HG03066 (cell line): ENCODE measurements at regions not wholly inside any gene's neighbourhood (a gene's known extent, or its start where the extent isn't known, plus 50 kb on each side); places are given as distances from the start of the nearest gene placed in this dataset.
"Not testable (repeated sequence)": the region's sequence is repeated elsewhere in the genome, so short reads cannot be mapped to it uniquely, and the experiment has no call there.

Experiments
- ATAC-seq: cut with Tn5 transposase; IDR thresholded peaks from one replicate; pipeline ENCODE4 v1.9.1; 2021; ENCODE audit warnings: low read depth; ENCODE audit not compliant: unreplicated experiment

DNA sequence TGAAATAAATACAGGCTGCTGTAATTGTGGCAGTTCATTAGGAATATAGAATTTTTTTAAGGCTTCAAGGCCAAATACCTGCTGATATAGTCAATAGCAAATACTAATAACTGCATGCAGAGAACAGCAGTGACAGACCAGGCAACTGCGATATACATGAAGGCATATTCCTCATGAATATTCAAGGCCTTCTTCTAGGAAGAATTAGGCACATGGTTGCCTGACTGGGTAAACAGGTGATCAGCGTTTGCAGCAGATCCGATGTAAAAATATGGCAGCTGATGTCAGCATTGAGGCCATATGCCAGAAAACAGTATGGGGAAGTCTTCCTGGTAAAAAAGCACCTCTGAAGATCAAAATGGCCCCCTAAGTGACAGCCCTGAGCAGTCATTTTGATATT lies 629.7 kb downstream of the UQCRFS1 start:
- ATAC-seq: no peak

DNA sequence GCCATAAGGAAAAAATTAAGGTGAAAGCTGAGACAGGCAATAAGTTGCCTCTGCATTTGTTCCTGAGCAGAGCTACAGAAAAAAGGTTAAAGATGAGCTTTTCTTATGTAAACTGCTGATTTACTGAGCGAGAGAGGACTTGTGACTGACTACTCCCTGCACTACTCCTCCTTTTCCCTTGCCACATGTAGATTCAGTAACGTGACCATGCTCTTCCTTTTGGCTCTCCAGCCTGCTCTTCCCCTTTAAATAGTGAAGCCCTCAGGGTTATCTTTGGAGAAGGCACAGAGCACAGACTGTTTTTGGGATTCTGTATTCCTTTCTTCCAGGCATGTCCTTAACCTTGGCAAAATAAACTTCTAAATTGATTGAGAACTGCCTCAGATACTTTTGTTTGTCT lies 630.2 kb downstream of the UQCRFS1 start:
- ATAC-seq: no peak

DNA sequence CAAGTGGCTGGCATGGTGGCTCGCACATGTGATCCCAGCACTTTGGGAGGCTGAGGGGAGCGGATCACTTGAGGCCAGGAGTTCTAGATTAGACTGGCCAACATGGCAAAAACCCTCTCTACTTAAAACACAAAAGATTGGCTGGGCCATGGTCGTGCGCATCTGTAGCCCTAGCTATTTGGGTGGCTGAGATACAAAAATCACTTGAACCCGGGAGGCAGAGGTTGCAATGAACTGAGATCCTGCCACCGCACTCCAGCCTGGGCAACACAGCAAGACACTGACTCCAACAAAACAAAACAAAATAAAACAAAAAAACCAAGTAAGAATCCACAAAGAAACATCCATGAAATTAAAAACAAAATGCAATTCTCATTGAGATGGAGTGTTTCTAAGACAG lies 630.6 kb downstream of the UQCRFS1 start:
- no peak for ATAC-seq

DNA sequence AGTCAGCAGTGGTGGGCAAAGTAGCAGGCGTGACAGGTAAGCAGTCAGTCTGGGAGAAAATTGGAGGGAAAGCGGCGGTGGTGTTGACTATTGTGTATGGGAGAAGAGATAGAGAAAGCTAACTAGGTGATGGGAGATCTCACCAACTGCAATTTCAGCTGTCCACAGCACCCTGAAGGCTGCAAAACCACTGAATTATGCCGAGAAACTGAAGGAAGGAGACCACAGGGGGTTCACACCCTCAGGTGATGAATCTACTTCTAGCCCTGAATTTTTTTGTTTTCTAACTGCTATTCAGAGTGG lies 631.5 kb downstream of the UQCRFS1 start:
- no peak for ATAC-seq

DNA sequence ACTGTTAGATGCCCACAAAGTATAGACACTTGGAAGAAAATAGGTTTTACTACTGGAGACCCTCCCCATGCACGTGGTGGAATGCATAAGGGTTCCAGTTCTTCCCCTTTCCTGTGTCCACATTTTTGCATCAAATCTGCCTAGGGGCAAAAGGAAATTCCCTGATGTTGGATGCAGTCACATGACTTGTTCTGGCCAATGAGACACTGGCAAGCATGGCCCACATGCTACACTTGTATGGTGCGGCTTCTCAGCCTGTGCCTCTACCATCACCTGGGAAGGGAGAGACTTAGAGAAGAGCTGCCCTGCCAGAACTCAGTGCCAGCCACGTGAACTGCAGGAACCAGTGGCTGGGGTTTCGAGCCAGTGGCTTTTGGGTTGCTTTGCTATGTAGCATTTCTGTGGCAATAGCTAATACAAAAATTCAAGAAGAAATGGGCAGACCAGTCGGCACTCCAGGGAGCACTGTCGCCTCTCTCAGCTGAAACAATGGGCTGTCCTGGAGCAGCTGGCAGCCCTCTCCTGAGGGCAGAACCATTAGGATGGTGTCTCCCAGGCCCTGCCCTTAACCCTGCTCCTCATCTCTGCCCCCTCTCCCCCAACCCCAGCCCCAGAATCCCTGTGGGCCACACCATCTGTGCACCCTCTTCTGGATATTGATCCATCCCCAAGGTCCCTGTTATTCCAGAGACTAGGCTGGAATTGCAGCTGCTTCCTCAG lies 634.0 kb downstream of the UQCRFS1 start:
- no peak for ATAC-seq

DNA sequence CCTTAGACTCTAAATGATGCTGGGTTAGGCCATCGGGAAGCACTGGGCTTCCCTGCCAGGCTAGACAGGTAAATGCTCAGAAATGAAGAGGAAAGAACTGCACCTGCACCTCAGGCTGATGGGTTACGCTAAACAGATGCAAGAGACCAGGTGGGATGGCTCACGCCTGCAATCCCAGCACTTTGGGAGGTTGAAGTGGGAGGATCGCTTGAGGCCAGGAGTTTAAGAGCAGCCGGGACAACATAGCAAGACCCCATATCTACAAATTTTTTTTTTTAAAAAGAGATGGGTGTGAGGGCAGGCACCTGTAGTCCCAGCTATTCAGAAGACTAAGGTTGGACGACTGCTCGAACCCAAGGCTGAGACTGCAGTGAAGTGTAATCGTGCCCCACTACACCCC lies 634.7 kb downstream of the UQCRFS1 start:
- ATAC-seq: no peak

DNA sequence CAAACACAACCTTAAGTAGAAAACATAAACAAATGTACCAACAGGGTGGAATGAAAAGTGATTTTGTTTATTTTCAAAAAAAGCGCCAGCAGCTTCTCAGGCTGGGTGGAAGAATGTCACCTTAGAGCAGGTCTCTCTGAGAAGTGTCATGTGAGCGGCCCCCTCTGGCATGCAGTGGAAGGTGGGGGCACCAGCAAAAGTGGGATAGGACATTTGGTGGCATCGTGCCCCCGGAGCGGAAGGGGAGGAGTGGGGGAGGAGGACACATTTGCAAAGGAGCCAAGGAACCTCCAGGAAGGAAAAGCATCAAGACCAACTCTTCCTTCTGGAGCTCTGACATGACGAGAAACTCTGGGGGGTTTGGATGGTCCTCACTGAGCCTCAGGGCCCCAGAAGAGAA lies 635.3 kb downstream of the UQCRFS1 start:
- no peak for ATAC-seq

DNA sequence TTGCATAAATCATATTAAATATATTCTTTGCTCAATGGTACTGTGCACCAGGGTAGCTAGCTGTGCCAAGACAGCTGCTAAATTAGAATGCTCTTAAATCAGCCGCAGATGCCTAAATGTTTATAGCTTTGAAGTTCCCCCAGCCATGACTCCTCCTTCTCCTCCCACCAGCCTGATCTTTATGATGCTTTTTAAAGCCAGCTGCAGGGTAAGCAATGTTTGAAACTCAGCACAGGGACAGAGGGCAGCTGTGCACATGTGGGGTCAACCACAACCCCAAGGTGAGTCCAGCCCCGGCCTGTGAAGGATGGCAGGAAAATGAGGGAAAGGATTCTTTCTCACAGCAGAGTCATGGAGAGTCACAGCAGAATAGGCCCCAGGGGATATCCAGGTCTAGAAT lies 635.7 kb downstream of the UQCRFS1 start:
- no peak for ATAC-seq

DNA sequence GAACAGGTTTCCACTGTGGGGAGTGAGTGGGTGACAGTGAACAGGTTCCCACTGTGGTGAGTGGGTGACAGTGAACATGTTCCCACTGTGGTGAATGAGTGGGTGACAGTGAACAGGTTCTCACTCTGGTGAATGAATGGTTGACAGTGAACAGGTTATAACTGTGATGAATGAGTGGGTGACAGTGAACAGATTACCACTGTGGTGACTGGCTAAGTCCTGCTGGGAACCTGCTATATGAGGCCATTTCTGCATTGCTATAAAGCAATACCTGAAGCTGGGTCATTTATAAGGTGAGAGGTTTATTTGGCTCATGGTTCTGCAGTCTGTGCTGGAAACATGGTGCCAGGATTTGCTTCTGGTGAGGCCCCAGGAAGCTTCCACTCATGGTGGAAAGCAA lies 637.1 kb downstream of the UQCRFS1 start:
- ATAC-seq: no peak

DNA sequence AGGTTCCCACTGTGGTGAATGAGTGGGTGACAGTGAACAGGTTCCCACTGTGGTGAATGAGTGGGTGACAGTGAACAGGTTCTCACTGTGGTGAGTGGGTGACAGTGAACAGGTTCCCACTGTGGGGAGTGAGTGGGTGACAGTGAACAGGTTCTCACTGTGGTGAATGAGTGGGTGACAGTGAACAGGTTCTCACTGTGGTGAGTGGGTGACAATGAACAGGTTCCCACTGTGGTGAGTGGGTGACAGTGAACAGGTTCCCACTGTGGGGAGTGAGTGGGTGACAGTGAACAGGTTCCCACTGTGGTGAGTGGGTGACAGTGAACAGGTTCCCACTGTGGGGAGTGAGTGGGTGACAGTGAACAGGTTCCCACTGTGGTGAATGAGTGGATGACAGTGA lies 637.6 kb downstream of the UQCRFS1 start:
- not testable (repeated sequence) for ATAC-seq

DNA sequence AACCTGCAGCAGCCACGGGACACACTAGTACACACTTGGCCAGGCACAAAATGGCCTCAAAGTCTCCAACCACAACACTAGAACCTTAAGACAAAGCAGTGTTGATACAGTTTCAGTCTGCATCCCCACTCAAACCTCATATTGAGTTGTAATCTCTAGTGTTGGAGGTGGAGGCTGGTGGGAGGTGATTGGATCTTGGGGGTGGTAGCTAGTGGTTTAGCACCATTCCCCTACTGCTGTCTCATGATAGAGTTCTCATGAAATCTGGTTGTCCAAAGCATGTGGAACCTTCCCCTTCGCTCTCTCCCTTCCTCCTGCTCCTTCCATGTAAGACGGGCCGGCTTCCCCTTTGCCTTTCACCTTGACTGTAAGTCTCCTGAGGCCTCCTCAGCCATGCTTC lies 638.7 kb downstream of the UQCRFS1 start:
- ATAC-seq: no peak

DNA sequence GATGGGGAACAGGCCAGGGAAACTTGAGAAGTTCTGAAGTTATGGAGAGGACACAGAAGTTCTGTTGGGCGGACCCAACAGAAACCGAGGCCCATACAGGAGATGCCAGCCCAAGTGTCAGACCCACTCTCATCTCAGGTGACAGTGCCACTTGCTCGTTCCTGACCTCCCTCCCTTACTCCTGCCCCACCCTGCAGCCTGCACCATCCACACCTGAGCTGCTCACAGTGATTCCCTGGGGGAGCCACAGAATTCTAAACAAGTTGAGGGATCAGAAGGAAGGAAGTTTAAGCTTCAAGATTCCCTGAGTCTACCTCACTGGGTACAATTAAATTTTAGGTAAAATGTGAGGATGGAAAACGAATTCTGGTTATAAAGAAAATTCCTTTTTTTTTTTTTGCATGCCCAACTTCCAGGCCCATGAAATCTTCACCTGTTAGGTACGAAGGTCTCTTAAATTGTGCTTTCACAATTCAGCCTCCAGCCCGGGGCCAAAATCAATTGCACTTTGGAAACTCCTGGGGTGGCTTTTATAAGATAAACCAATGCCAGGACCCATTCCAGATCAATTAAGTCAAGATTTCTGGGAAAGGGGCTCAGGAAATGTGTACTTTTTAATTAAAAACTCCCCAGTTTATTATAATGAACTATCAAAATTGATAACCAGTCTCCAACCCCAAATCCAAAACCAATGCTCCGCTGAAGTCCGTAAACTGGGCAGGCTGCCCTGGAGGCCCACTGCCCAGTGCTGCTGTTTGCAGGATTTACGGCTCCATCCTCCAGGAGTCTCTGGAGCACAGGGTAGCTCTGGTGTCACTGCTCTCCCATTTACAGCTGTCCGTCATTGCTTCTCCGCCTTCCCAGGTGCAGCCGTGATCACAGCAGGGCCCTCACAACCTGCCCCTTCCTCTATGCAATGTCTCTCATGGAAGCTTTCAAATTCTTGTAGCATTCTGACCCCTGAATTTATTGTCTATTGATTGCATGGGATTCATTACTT lies 643.5 kb downstream of the UQCRFS1 start:
- ATAC-seq: no peak

DNA sequence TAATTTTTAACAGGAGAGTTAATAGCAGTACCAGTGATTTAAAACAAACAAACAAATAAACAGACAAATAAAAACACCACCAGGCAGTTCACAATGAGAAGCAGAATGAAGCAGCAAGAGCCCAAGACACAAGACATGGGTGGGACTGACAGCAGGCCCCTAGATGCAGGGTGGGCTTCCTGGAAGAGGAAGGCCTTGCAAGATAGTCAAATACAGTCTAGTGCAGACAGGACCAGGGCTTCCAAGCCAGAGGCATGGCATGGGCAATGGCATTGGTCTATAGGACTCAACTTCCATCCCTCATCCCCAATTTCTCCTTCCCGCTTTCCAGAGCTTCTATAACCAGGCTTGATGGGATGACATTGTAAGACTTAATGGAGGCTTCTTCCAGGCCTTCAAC lies 645.1 kb downstream of the UQCRFS1 start:
- ATAC-seq: no peak

DNA sequence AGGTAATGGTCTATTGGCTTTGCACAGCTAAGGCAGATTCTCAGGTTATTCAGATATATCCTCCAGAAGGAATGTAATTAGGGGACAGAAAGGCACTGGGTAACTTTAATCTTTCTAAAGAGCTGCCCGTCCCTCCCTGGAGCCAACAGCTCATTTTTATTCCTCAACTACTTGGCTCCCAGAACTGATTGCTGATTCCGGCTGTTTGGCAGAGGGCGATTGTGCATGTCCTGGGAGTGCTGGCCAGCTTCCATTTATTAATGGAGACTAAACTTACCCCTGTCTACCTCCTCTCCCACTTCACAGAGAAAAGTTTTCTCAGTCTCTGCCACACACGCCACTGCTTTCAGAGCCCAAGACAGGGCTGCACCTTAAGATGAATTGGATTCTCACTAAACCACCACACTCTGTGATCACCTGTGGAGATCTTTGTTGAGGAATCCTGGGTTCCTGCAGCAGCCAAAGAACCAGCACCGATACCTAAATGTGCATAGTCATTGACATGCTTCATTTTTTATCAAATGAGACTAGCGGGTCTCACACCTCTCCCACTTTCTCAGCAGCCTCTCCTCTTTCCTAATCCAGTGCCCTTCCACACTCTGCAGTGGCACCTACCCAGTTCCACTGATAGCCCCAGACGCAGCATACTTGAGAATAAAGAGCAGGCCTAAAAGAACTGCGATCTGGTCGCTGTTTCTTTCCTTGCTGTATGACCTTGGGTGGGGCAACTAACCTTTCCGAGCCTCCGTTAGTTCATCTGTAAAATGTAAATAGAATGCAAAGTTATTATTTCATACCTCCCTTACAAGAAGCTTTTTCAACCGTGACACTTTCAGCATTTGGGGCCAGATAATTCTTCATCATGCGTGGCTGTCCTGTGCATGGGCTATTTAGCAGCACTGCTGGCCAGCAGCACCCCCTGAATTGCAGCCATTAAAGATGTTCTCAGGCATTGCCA lies 648.7 kb downstream of the UQCRFS1 start:
- ATAC-seq: no peak

DNA sequence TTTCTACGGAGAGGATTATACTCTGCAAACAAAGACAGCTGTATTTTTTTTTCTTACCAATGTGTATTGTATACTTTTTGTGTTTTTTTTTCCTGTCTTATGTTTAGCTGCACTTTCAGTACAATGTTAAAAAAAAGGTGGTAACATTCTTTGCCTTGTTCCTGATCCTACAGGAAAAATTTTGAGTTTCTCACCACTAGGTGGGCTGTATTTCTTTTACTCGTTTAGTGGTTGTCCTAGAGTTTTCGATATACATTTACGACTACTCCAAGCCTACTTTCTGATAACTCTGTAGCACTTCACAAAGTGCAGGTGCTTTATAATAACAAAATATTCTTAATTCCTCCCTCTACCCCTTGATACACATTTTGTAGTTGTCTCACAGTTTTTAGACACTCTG lies 652.2 kb downstream of the UQCRFS1 start:
- no peak for ATAC-seq

DNA sequence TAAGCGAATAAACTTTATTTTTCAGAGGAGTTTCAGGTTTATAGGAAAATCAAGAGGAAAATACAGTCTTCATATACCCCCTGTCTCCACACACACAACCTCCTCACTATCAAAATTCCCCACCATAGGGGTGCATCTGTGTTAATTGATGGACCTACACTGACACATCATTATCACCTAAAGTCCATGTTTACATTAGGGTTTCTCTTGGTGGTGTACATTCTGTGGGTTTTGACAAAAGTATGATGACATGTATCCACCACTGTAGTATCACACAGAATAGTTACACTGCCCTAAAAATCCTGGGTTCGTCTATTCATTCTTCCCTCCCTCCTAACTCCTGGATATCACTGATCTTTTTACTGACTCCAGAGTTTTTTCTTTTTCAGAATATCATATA lies 654.2 kb downstream of the UQCRFS1 start:
- ATAC-seq: no peak

DNA sequence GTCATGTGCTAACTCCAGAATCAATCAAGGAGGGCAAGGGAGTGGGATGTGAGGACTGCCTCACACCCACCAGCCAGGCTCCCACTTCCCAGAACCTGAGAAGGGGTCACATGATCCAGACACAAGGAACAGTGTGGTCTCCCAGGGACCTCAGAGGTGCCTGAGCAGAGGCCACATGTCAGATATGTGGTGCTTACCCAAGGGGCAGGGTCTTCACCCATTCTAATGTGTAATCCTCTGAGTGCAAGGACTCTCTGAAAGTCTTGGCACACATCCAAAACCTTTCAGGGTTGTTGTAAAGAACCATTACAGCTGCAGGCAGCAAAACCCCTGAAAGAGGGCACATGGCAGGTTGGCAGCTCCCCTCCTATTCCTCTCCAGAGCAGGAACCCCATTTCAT lies 656.6 kb downstream of the UQCRFS1 start:
- no peak for ATAC-seq

DNA sequence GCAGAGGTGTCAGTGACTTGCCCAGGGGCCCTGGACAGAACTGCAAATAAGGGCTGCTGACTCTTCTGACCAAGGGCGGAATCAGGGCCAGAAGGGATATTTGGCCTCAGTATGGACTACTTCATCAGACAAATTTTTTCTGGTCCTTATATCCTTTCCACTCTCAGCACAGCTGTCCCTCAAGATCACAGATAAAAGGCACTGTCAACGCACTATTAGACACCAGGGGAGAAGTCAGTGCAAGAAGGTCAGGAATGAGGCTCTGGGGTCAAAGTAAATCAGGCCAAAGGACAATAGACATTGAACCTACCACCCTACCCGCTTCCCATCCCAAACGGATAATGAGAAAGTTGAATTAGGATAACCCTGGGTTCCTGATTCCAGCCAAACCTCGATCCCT lies 657.6 kb downstream of the UQCRFS1 start:
- ATAC-seq: no peak

DNA sequence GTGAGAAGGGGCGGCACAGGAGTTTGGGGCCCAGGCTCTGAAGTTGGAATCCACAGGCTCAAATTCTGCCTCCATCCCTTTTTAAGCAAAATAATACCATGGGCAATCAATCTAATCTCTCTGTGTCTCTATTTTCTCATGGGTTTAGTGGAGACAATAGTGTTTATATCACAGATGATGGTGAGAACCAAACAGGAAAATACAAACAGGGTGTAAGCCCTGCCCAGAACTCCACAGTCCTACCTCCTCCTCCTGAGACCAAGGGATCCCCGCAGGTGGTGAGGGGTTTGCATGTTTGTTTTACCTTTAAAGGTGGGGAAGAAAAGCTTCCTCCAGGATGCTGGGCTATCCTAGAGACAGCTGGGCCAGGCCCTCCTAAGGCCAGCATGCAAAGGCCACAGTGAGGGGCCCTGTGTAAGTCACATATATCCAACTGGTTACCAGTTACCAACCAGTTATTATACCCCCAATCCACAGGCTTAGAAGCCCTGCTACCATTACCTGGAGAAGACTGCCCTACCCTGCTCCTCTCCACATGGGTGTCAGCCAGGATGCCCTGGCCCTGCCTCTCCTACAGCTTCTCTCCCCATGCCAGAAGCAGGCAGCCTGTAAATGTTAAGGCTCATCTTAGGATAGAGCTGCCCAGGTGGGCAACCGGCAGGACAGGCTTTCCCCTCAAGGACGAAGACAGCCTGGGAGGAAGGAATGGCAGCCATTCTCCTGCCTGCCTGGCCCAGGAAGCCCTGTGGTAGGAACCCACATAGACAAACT lies 658.4 kb downstream of the UQCRFS1 start:
- ATAC-seq: no peak

DNA sequence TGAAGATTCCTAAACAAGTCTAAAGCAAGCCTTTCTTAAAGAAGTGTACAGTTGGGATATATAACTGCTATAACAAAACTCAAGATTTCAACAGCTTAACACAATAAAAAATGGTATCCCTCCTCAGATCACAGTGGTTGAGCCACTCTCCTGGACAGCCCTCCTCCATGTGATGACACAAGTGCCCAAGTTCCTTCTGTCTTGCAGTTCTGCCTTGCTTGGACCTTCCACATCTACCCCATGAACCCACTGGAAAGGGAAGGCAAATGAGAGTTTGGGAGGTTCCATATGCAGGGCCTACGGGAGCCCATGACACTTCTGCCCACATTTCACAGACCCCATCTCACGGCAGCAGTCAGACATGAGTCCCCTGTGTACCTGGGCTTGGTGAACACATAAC lies 659.2 kb downstream of the UQCRFS1 start:
- ATAC-seq: no peak
